Liver (tissue), 7 donors: ENCODE measurements at regions not wholly inside any gene's neighbourhood (a gene's known extent, or its start where the extent isn't known, plus 50 kb on each side); places are given as distances from the start of the nearest gene placed in this dataset.

Experiments used
- DNase-seq: peaks from one replicate; pipeline ENCODE4 v3.0.0-alpha.2; 2017; ENCODE audit warnings: low spot score
- H3K27ac ChIP-seq, 2 donors: one replicate each; pipeline ENCODE4 v1.7.0; 2013; ENCODE audit warnings: inconsistent platforms in 2 of 2, low read length in 2 of 2, control low read depth in 1 of 2, low read depth in 1 of 2, mild to moderate bottlenecking in 1 of 2
- H3K27me3 ChIP-seq, 4 donors: one replicate each; pipeline versions ENCODE4 v1.6.1 to v1.7.0; 2013; ENCODE audit warnings: low read length in 3 of 4, inconsistent platforms in 1 of 4, mild to moderate bottlenecking in 1 of 4, moderate library complexity in 1 of 4; ENCODE audit not compliant: control insufficient read depth in 4 of 4, insufficient read depth in 4 of 4
- H3K36me3 ChIP-seq, 4 donors: one replicate each; pipeline versions ENCODE4 v1.6.1 to v1.7.0; 2013; ENCODE audit warnings: low read length in 3 of 4, mild to moderate bottlenecking in 3 of 4, low read depth in 1 of 4, moderate library complexity in 1 of 4; ENCODE audit not compliant: control insufficient read depth in 4 of 4, insufficient read depth in 3 of 4
- H3K4me1 ChIP-seq, 4 donors: one replicate each; pipeline versions ENCODE4 v1.6.1 to v1.7.0; 2013; ENCODE audit warnings: low read length in 3 of 4, mild to moderate bottlenecking in 3 of 4, moderate library complexity in 1 of 4; ENCODE audit not compliant: control insufficient read depth in 4 of 4, insufficient read depth in 4 of 4
- H3K4me3 ChIP-seq, 3 donors: one replicate each; pipeline versions ENCODE4 v1.6.1 to v1.7.0; 2013; ENCODE audit warnings: low read length in 3 of 3, control low read depth in 1 of 3, low read depth in 1 of 3, mild to moderate bottlenecking in 1 of 3
- H3K9ac ChIP-seq, 2 donors: one replicate each; pipeline ENCODE4 v1.7.0; 2013; ENCODE audit warnings: low read length in 2 of 2, mild to moderate bottlenecking in 2 of 2, moderate library complexity in 2 of 2, control low read depth in 1 of 2, low read depth in 1 of 2
- H3K9me3 ChIP-seq, 4 donors: one replicate each; pipeline versions ENCODE4 v1.6.1 to v1.7.0; 2013; ENCODE audit warnings: low read length in 3 of 4; ENCODE audit not compliant: control insufficient read depth in 4 of 4
- EGR1 ChIP-seq, 2 donors: IDR thresholded peaks; 2 replicates each; pipeline ENCODE4 v1.6.1; 2016 to 2018; ENCODE audit warnings: antibody characterized with exemption in 2 of 2, low read depth in 2 of 2
- FOXA1 ChIP-seq: IDR thresholded peaks from 2 replicates; pipeline ENCODE4 v1.6.1; 2016; ENCODE audit warnings: antibody characterized with exemption
- FOXA2 ChIP-seq: IDR thresholded peaks from 2 replicates; pipeline ENCODE4 v1.6.1; 2016; ENCODE audit warnings: antibody characterized with exemption
- HNF4A ChIP-seq, 2 donors: conservative IDR thresholded peaks; 2 replicates each; pipeline ENCODE4 v1.6.1; 2016; ENCODE audit warnings: antibody characterized with exemption in 2 of 2, mild to moderate bottlenecking in 2 of 2
- HNF4G ChIP-seq: IDR thresholded peaks from 2 replicates; pipeline ENCODE4 v1.6.1; 2016; ENCODE audit warnings: antibody characterized with exemption
- JUND ChIP-seq, 2 donors: IDR thresholded peaks; 2 replicates each; pipeline ENCODE4 v1.6.1; 2016; ENCODE audit warnings: antibody characterized with exemption in 2 of 2
- NR2F2 ChIP-seq: IDR thresholded peaks from 2 replicates; pipeline ENCODE4 v1.6.1; 2016; ENCODE audit warnings: antibody characterized with exemption
- RAD21 ChIP-seq, 2 donors: IDR thresholded peaks; 2 replicates each; pipeline ENCODE4 v1.6.1; 2016; ENCODE audit warnings: antibody characterized with exemption in 2 of 2, mild to moderate bottlenecking in 2 of 2
- RXRA ChIP-seq, 2 donors: IDR thresholded peaks; 2 replicates each; pipeline ENCODE4 v1.6.1; 2017 to 2018; ENCODE audit warnings: antibody characterized with exemption in 2 of 2, mild to moderate bottlenecking in 1 of 2
- SP1 ChIP-seq: IDR thresholded peaks from 2 replicates; pipeline ENCODE4 v1.6.1; 2018; ENCODE audit warnings: antibody characterized with exemption, mild to moderate bottlenecking
- YY1 ChIP-seq: IDR thresholded peaks from 2 replicates; pipeline ENCODE4 v1.6.1; 2016; ENCODE audit warnings: antibody characterized with exemption, mild to moderate bottlenecking
- WGBS: extraction: QIAGEN DNeasy Blood & Tissue Kit; methylation state at CpG from one replicate; pipeline ENCODE4 v1.1.7; 2013; 5-methylcytosine and 5-hydroxymethylcytosine counted together
- TF ChIP-seq, protein P1 (sequence below): IDR thresholded peaks from 2 replicates; pipeline ENCODE4 v1.6.1; 2016; ENCODE audit warnings: antibody characterized with exemption
- TF ChIP-seq, protein P2 (sequence below): IDR thresholded peaks from 2 replicates; pipeline ENCODE4 v1.6.1; 2016; ENCODE audit warnings: antibody characterized with exemption
- TF ChIP-seq, protein P3 (sequence below): IDR thresholded peaks from 2 replicates; pipeline ENCODE4 v1.6.1; 2016; ENCODE audit warnings: antibody characterized with exemption
- donor health status: healthy.
- donor health status: healthy.
- donor health status: healthy.
- donor health status: healthy.

DNA sequence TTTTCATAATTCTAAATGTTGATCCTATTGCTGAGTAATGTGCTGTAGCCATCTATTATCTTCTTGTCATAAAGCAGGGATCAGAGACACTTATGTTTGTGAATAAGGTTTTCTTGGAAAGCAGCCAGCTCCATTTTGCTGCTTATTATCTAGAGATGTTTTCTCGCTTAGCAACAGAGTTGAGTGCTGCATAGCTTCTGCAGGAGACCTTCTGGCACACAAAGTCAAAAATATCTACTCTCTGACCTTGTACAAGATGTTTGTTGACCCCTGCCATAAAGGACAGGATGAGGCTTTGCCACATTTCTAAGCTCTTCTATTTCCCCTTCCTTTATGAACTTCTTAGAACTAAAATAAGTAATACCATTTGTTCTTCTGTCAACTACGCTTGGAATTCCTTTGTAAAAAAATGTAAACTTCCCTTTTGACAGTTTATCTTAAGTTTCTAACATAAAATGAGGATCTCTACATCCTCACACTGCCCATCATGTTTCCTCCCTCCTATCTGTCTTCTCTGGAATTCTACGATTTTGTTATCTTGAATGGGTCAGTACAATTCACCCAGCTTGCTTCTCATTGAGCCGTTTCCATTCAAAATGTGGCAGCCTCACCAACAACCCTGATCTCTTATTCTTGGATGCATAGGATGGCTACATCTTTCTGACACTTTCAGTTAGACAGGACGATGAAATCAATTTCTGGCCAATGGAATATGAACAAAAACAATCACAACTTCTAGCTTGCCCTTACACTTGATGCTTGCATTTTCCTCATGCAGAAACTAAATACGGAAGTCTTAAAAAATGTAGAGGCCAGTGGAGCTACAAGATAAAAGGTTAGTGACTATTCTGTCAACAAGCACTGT lies 1377.0 kb downstream of the SUCLG1 start:
- 56% methylated on average over 6 of the region's 6 CpGs for WGBS
- H3K4me3 ChIP-seq: no peak overlapping the region
- no peak for DNase-seq
- no peak overlapping the region for H3K9ac ChIP-seq
- TF ChIP-seq NR2F2 (peak; percentile 100), EGR1 (IDR thresholded peaks at IDR 0.05; ENCODE audit: low read depth in 2 of 2) (no peak), RAD21 (IDR thresholded peaks at IDR 0.05) (peak; percentile 6 to 12), HNF4G (no peak)
- TF ChIP-seq, protein P1, sequence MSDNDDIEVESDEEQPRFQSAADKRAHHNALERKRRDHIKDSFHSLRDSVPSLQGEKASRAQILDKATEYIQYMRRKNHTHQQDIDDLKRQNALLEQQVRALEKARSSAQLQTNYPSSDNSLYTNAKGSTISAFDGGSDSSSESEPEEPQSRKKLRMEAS: peak; percentile 17
- no peak overlapping the region for H3K27ac ChIP-seq
- no peaks in the 10 kb centered on the region for H3K27me3 ChIP-seq
- no peaks in the 10 kb centered on the region for H3K36me3 ChIP-seq
- H3K9me3 ChIP-seq: no peaks in the 10 kb centered on the region
- no peaks in the 10 kb centered on the region for H3K4me1 ChIP-seq

- no peak overlapping the region for H3K27ac ChIP-seq
- WGBS: 38% methylated on average over 2 of the region's 2 CpGs
- DNase-seq: no peak
- peaks cover 0 to 3% (median 0%) of the 10 kb centered on the region in 4 donors for H3K27me3 ChIP-seq
- H3K4me1 ChIP-seq: no peaks in the 10 kb centered on the region
- H3K9me3 ChIP-seq: no peaks in the 10 kb centered on the region
- no peak overlapping the region for H3K9ac ChIP-seq
- no peak overlapping the region for H3K4me3 ChIP-seq
- H3K36me3 ChIP-seq: no peaks in the 10 kb centered on the region
- TF ChIP-seq HNF4A (conservative IDR thresholded peaks at IDR 0.05): peak in 1 of 2 donors; percentile 6
- TF ChIP-seq JUND (IDR thresholded peaks at IDR 0.05): no peak
Observed at GRCh38 chr2:83079007-83079406, 1380.1 kb downstream of the SUCLG1 start.

DNA sequence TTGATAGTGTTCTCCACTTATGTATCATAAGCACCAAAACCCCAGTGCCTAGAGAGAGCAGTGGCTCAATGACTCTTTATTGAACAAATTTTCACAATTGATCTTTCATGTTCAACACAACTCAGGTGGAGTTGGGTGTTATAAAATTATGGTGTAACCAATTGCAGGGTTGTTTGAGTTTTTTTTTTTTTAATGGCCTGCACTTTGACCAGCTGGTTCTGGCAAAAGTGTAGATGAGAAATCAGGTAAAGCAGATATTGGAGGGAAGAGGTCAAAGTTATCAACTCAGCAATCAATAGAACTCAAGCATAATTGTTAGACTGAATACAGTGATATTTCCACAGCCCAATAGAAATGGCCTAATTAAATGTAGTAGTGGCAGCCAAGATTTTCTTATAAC lies 1386.3 kb downstream of the SUCLG1 start:
- H3K36me3 ChIP-seq: no peaks in the 10 kb centered on the region
- DNase-seq: no peak
- no peak overlapping the region for H3K27ac ChIP-seq
- peaks cover 3 to 16% (median 8%) of the 10 kb centered on the region in 4 donors for H3K4me1 ChIP-seq
- H3K9ac ChIP-seq: no peak overlapping the region
- TF ChIP-seq FOXA1 (no peak), JUND (IDR thresholded peaks at IDR 0.05) (peak; percentile 14 to 17), RXRA (IDR thresholded peaks at IDR 0.05) (peak; percentile 67 to 68), FOXA2 (no peak), YY1 (peak; percentile 35), HNF4A (conservative IDR thresholded peaks at IDR 0.05) (peak; percentile 83 to 87), EGR1 (IDR thresholded peaks at IDR 0.05; ENCODE audit: low read depth in 2 of 2) (no peak), HNF4G (peak; percentile 41), SP1 (peak; percentile 42), NR2F2 (no peak)
- TF ChIP-seq, protein P2, sequence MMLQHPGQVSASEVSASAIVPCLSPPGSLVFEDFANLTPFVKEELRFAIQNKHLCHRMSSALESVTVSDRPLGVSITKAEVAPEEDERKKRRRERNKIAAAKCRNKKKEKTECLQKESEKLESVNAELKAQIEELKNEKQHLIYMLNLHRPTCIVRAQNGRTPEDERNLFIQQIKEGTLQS: peak; percentile 63
- TF ChIP-seq, protein P1: peak; percentile 21
- TF ChIP-seq, protein P3, sequence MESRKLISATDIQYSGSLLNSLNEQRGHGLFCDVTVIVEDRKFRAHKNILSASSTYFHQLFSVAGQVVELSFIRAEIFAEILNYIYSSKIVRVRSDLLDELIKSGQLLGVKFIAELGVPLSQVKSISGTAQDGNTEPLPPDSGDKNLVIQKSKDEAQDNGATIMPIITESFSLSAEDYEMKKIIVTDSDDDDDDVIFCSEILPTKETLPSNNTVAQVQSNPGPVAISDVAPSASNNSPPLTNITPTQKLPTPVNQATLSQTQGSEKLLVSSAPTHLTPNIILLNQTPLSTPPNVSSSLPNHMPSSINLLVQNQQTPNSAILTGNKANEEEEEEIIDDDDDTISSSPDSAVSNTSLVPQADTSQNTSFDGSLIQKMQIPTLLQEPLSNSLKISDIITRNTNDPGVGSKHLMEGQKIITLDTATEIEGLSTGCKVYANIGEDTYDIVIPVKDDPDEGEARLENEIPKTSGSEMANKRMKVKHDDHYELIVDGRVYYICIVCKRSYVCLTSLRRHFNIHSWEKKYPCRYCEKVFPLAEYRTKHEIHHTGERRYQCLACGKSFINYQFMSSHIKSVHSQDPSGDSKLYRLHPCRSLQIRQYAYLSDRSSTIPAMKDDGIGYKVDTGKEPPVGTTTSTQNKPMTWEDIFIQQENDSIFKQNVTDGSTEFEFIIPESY: peak; percentile 22
- H3K9me3 ChIP-seq: no peaks in the 10 kb centered on the region
- peaks cover 0 to 3% (median 0%) of the 10 kb centered on the region in 4 donors for H3K27me3 ChIP-seq
- no peak overlapping the region for H3K4me3 ChIP-seq
